ENCODE measurements at regions not wholly inside any gene's neighbourhood (a gene's known extent, or its start where the extent isn't known, plus 50 kb on each side); places are given as distances from the start of the nearest gene placed in this dataset.

GRCh38 chr10:120266022-120266421 is 191.0 kb upstream of the PLPP4 start:
- no peak for FAIRE-seq

GRCh38 chr10:120270906-120271305 is 186.1 kb upstream of the PLPP4 start:
- FAIRE-seq: no peak

More at GRCh38 chr10:120266022-120266421, 191.0 kb upstream of the PLPP4 start:
- DNase-seq (ENCODE audit: extremely low spot score, insufficient read length, low read depth): no peak

GRCh38 chr10:120271696-120272095 is 185.3 kb upstream of the PLPP4 start:
- FAIRE-seq: no peak

More at GRCh38 chr10:120270906-120271305, 186.1 kb upstream of the PLPP4 start:
- no peak for DNase-seq (ENCODE audit: extremely low spot score, insufficient read length, low read depth)

GRCh38 chr10:120272350-120272749 is 184.7 kb upstream of the PLPP4 start:
- DNase-seq (ENCODE audit: extremely low spot score, insufficient read length, low read depth) (no peak), FAIRE-seq (no peak)

More at GRCh38 chr10:120271696-120272095, 185.3 kb upstream of the PLPP4 start:
- no peak for DNase-seq (ENCODE audit: extremely low spot score, insufficient read length, low read depth)

GRCh38 chr10:120278069-120278468 is 179.0 kb upstream of the PLPP4 start:
- FAIRE-seq: no peak

GRCh38 chr10:120279196-120279595 is 177.8 kb upstream of the PLPP4 start:
- FAIRE-seq (no peak), DNase-seq (ENCODE audit: extremely low spot score, insufficient read length, low read depth) (no peak)

More at GRCh38 chr10:120278069-120278468, 179.0 kb upstream of the PLPP4 start:
- DNase-seq (ENCODE audit: extremely low spot score, insufficient read length, low read depth): no peak

GRCh38 chr10:120282421-120282820 is 174.6 kb upstream of the PLPP4 start:
- no peak for FAIRE-seq

GRCh38 chr10:120282846-120283492 is 174.1 kb upstream of the PLPP4 start:
- DNase-seq (ENCODE audit: extremely low spot score, insufficient read length, low read depth): no peak
- FAIRE-seq: no peak

More at GRCh38 chr10:120282421-120282820, 174.6 kb upstream of the PLPP4 start:
- no peak for DNase-seq (ENCODE audit: extremely low spot score, insufficient read length, low read depth)

- DNase-seq (ENCODE audit: extremely low spot score, insufficient read length, low read depth): no peak
- no peak for FAIRE-seq
These were observed 171.6 kb upstream of the PLPP4 start for GRCh38 chr10:120285408-120285807.

- no peak for DNase-seq (ENCODE audit: extremely low spot score, insufficient read length, low read depth)
- no peak for FAIRE-seq
These were observed 170.7 kb upstream of the PLPP4 start for GRCh38 chr10:120286280-120286679.

GRCh38 chr10:120300513-120300912 is 156.5 kb upstream of the PLPP4 start:
- DNase-seq (ENCODE audit: extremely low spot score, insufficient read length, low read depth) (no peak), FAIRE-seq (no peak)

GRCh38 chr10:120308589-120308988 is 148.4 kb upstream of the PLPP4 start:
- DNase-seq (ENCODE audit: extremely low spot score, insufficient read length, low read depth) (no peak), FAIRE-seq (no peak)

GRCh38 chr10:120313715-120314114 is 143.3 kb upstream of the PLPP4 start:
- FAIRE-seq: no peak

GRCh38 chr10:120314442-120314841 is 142.6 kb upstream of the PLPP4 start:
- FAIRE-seq: no peak

More at GRCh38 chr10:120313715-120314114, 143.3 kb upstream of the PLPP4 start:
- DNase-seq (ENCODE audit: extremely low spot score, insufficient read length, low read depth): no peak

GRCh38 chr10:120318862-120319261 is 138.2 kb upstream of the PLPP4 start:
- FAIRE-seq: no peak
- no peak for DNase-seq (ENCODE audit: extremely low spot score, insufficient read length, low read depth)

More at GRCh38 chr10:120314442-120314841, 142.6 kb upstream of the PLPP4 start:
- no peak for DNase-seq (ENCODE audit: extremely low spot score, insufficient read length, low read depth)

- FAIRE-seq (no peak), DNase-seq (ENCODE audit: extremely low spot score, insufficient read length, low read depth) (no peak)
These were observed 129.4 kb upstream of the PLPP4 start for GRCh38 chr10:120327675-120328074.

- DNase-seq (ENCODE audit: extremely low spot score, insufficient read length, low read depth): no peak
These were observed 128.4 kb upstream of the PLPP4 start for GRCh38 chr10:120328647-120329046.

GRCh38 chr10:120335553-120335952 is 121.5 kb upstream of the PLPP4 start:
- FAIRE-seq: no peak
- no peak for DNase-seq (ENCODE audit: extremely low spot score, insufficient read length, low read depth)

More at GRCh38 chr10:120328647-120329046, 128.4 kb upstream of the PLPP4 start:
- no peak for FAIRE-seq

- FAIRE-seq (no peak), DNase-seq (ENCODE audit: extremely low spot score, insufficient read length, low read depth) (no peak)
These were observed 120.6 kb upstream of the PLPP4 start for GRCh38 chr10:120336306-120336910.

- DNase-seq (ENCODE audit: extremely low spot score, insufficient read length, low read depth) (peak; percentile 3), FAIRE-seq (peak; percentile 72)
These were observed 120.0 kb upstream of the PLPP4 start for GRCh38 chr10:120336911-120337540.

- DNase-seq (ENCODE audit: extremely low spot score, insufficient read length, low read depth): no peak
- no peak for FAIRE-seq
These were observed 114.8 kb upstream of the PLPP4 start for GRCh38 chr10:120342115-120342714.
